ENCODE measurements at regions not wholly inside any gene's neighbourhood (a gene's known extent, or its start where the extent isn't known, plus 50 kb on each side); places are given as distances from the start of the nearest gene placed in this dataset.

DNA sequence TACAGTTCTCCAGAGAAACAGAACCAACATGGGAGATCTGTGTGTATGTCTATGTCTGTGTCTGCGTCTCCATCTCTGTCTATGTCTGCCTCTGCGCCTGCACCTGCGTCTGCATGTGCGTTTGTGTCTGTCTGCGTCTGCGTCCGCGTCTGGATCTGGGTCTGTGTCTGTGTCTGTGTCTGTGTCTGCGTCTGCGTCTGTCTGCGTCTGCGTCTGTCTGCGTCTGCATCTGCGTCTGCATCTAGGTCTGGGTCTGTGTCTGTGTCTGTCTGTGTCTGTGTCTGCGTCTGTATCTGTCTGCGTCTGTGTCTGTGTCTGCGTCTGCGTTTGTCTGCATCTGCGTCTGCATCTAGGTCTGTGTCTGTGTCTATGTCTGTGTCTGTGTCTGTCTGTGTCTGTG is 53.1 kb upstream of the SLC22A11 start:
- Histone ChIP-seq H3K4me3 (no peak overlapping the region), H3K4me2 (ENCODE audit: control insufficient read depth, insufficient read depth) (no peak overlapping the region), H3K4me1 (ENCODE audit: control insufficient read depth, insufficient read depth, low read length) (no peaks in the 10 kb centered on the region), H4K20me1 (ENCODE audit: control insufficient read depth, insufficient read depth) (no peaks in the 10 kb centered on the region), H3K79me2 (ENCODE audit: control insufficient read depth, insufficient read depth, low read length) (no peaks in the 10 kb centered on the region), H3K27ac (ENCODE audit: control insufficient read depth, insufficient read depth) (no peak overlapping the region), H2AFZ (ENCODE audit: control insufficient read depth, low read depth, low read length) (no peak overlapping the region), H3K27me3 (replicated peaks in 1 of 2; ENCODE audit: control insufficient read depth in 2 of 2, insufficient read depth in 2 of 2, low read length in 1 of 2) (no peaks in the 10 kb centered on the region; a peak in 1 of 4 replicates), H3K9ac (ENCODE audit: control insufficient read depth, insufficient read depth, low read length) (no peak overlapping the region), H3K36me3 (ENCODE audit: control insufficient read depth in 2 of 2, insufficient read depth in 2 of 2, low read length in 1 of 2) (no peaks in the 10 kb centered on the region), H3K9me3 (replicated peaks; ENCODE audit: control insufficient read depth, insufficient read depth, low read length) (no peaks in the 10 kb centered on the region; the same call in 2 of the 3 replicates)
- ATAC-seq, result no peak
- POLR2A ChIA-PET, result no interaction called here
- in situ Hi-C loops (cut with MboI), result no loop called here
- BruUV-seq (replicated peaks), result no TSS peak
- intact Hi-C loops (cut with micrococcal nuclease; ENCODE audit: unreplicated experiment), result no loop called here
- RAD21 ChIA-PET (ENCODE audit: unreplicated experiment), result no interaction called here
- CTCF ChIA-PET, result no interaction called here
- TF ChIP-seq, protein P1, sequence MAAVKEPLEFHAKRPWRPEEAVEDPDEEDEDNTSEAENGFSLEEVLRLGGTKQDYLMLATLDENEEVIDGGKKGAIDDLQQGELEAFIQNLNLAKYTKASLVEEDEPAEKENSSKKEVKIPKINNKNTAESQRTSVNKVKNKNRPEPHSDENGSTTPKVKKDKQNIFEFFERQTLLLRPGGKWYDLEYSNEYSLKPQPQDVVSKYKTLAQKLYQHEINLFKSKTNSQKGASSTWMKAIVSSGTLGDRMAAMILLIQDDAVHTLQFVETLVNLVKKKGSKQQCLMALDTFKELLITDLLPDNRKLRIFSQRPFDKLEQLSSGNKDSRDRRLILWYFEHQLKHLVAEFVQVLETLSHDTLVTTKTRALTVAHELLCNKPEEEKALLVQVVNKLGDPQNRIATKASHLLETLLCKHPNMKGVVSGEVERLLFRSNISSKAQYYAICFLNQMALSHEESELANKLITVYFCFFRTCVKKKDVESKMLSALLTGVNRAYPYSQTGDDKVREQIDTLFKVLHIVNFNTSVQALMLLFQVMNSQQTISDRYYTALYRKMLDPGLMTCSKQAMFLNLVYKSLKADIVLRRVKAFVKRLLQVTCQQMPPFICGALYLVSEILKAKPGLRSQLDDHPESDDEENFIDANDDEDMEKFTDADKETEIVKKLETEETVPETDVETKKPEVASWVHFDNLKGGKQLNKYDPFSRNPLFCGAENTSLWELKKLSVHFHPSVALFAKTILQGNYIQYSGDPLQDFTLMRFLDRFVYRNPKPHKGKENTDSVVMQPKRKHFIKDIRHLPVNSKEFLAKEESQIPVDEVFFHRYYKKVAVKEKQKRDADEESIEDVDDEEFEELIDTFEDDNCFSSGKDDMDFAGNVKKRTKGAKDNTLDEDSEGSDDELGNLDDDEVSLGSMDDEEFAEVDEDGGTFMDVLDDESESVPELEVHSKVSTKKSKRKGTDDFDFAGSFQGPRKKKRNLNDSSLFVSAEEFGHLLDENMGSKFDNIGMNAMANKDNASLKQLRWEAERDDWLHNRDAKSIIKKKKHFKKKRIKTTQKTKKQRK (IDR thresholded peaks at IDR 0.05; ENCODE audit: low read depth, low read length), result no peak
- TF ChIP-seq, protein P2, sequence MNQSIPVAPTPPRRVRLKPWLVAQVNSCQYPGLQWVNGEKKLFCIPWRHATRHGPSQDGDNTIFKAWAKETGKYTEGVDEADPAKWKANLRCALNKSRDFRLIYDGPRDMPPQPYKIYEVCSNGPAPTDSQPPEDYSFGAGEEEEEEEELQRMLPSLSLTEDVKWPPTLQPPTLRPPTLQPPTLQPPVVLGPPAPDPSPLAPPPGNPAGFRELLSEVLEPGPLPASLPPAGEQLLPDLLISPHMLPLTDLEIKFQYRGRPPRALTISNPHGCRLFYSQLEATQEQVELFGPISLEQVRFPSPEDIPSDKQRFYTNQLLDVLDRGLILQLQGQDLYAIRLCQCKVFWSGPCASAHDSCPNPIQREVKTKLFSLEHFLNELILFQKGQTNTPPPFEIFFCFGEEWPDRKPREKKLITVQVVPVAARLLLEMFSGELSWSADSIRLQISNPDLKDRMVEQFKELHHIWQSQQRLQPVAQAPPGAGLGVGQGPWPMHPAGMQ (IDR thresholded peaks at IDR 0.05; ENCODE audit: borderline replicate concordance), result no peak
- no peak for TF ChIP-seq SMC3 (IDR thresholded peaks at IDR 0.05; ENCODE audit: borderline replicate concordance, low read length)
- no peak for TF ChIP-seq NFIC (IDR thresholded peaks at IDR 0.05; ENCODE audit: low read depth, low read length)
- TF ChIP-seq ZNF207 (IDR thresholded peaks at IDR 0.05; ENCODE audit: borderline replicate concordance), result no peak
- no peak for TF ChIP-seq FOXK2 (IDR thresholded peaks at IDR 0.05)
- TF ChIP-seq, protein P3, sequence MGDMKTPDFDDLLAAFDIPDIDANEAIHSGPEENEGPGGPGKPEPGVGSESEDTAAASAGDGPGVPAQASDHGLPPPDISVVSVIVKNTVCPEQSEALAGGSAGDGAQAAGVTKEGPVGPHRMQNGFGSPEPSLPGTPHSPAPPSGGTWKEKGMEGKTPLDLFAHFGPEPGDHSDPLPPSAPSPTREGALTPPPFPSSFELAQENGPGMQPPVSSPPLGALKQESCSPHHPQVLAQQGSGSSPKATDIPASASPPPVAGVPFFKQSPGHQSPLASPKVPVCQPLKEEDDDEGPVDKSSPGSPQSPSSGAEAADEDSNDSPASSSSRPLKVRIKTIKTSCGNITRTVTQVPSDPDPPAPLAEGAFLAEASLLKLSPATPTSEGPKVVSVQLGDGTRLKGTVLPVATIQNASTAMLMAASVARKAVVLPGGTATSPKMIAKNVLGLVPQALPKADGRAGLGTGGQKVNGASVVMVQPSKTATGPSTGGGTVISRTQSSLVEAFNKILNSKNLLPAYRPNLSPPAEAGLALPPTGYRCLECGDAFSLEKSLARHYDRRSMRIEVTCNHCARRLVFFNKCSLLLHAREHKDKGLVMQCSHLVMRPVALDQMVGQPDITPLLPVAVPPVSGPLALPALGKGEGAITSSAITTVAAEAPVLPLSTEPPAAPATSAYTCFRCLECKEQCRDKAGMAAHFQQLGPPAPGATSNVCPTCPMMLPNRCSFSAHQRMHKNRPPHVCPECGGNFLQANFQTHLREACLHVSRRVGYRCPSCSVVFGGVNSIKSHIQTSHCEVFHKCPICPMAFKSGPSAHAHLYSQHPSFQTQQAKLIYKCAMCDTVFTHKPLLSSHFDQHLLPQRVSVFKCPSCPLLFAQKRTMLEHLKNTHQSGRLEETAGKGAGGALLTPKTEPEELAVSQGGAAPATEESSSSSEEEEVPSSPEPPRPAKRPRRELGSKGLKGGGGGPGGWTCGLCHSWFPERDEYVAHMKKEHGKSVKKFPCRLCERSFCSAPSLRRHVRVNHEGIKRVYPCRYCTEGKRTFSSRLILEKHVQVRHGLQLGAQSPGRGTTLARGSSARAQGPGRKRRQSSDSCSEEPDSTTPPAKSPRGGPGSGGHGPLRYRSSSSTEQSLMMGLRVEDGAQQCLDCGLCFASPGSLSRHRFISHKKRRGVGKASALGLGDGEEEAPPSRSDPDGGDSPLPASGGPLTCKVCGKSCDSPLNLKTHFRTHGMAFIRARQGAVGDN (IDR thresholded peaks at IDR 0.05), result no peak
- no peak for TF ChIP-seq MEF2A (IDR thresholded peaks at IDR 0.05; ENCODE audit: insufficient read depth, low read depth, low read length)
- no peak for TF ChIP-seq ASH2L (IDR thresholded peaks at IDR 0.05; ENCODE audit: borderline replicate concordance, low read depth)
- no peak for TF ChIP-seq BHLHE40 (IDR thresholded peaks at IDR 0.05; ENCODE audit: borderline replicate concordance in 1 of 2, low read depth in 2 of 2, low read length in 1 of 2)
- no peak for TF ChIP-seq KDM1A (IDR thresholded peaks at IDR 0.05; ENCODE audit: borderline replicate concordance)
- TF ChIP-seq ZNF217 (IDR thresholded peaks at IDR 0.05), result no peak
- TF ChIP-seq, protein P4, sequence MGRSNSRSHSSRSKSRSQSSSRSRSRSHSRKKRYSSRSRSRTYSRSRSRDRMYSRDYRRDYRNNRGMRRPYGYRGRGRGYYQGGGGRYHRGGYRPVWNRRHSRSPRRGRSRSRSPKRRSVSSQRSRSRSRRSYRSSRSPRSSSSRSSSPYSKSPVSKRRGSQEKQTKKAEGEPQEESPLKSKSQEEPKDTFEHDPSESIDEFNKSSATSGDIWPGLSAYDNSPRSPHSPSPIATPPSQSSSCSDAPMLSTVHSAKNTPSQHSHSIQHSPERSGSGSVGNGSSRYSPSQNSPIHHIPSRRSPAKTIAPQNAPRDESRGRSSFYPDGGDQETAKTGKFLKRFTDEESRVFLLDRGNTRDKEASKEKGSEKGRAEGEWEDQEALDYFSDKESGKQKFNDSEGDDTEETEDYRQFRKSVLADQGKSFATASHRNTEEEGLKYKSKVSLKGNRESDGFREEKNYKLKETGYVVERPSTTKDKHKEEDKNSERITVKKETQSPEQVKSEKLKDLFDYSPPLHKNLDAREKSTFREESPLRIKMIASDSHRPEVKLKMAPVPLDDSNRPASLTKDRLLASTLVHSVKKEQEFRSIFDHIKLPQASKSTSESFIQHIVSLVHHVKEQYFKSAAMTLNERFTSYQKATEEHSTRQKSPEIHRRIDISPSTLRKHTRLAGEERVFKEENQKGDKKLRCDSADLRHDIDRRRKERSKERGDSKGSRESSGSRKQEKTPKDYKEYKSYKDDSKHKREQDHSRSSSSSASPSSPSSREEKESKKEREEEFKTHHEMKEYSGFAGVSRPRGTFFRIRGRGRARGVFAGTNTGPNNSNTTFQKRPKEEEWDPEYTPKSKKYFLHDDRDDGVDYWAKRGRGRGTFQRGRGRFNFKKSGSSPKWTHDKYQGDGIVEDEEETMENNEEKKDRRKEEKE (IDR thresholded peaks at IDR 0.05), result no peak
- no peak for DNase-seq (ENCODE audit: low read depth, low spot score)
- SMC1A ChIA-PET (ENCODE audit: uncharacterized antibody, unreplicated experiment), result no interaction called here
- 56% methylated on average over 19 of the region's 19 CpGs for WGBS (ENCODE audit: insufficient coverage, insufficient replicate concordance, low lambda C conversion rate, missing lambda C conversion rate)
- FAIRE-seq, result no peak

Data from GM12878 (cell line).